ENCODE measurements at regions not wholly inside any gene's neighbourhood (a gene's known extent, or its start where the extent isn't known, plus 50 kb on each side); places are given as distances from the start of the nearest gene placed in this dataset.

GRCh38 chr5:159504106-159504856, 174.0 kb upstream of the IL12B start:
- no peak overlapping the region for H3K27ac ChIP-seq (ENCODE audit: insufficient read depth, low read depth, low read length)
- CTCF ChIA-PET = interaction anchor here (1.3 kb wide), 1 partner anchor 347 kb away, joined by 3 read pairs; no protein-coding TSS in a partner anchor

More at GRCh38 chr5:159504106-159504856, 174.0 kb upstream of the IL12B start:
- Histone ChIP-seq H3K4me2 (ENCODE audit: insufficient read depth, low read length) (no peak overlapping the region), H3K9me1 (replicated peaks; ENCODE audit: control insufficient read depth, extremely low read depth, insufficient read depth, low read length) (no peaks in the 10 kb centered on the region), H3K27me3 (ENCODE audit: control insufficient read depth in 2 of 2, insufficient read depth in 2 of 2, low read length in 2 of 2) (no peaks in the 10 kb centered on the region), H3K9me3 (replicated peaks; ENCODE audit: control insufficient read depth, insufficient read depth, low read length) (no peaks in the 10 kb centered on the region), H4K20me1 (replicated peaks; ENCODE audit: control insufficient read depth, extremely low read depth, insufficient read depth, low read length) (no peaks in the 10 kb centered on the region), H2AFZ (ENCODE audit: low read depth, low read length) (no peak overlapping the region), H3K79me2 (ENCODE audit: control insufficient read depth, insufficient read depth, low read length) (no peaks in the 10 kb centered on the region), H3K4me3 (replicated peaks in 1 of 3; ENCODE audit: insufficient read depth in 1 of 3, low read depth in 1 of 3, low read length in 3 of 3) (no peak overlapping the region), H3K4me1 (ENCODE audit: control insufficient read depth, extremely low read depth, insufficient read depth, low read length) (no peaks in the 10 kb centered on the region), H3K36me3 (ENCODE audit: control insufficient read depth in 2 of 2, extremely low read depth in 1 of 2, insufficient read depth in 2 of 2, low read length in 2 of 2) (no peaks in the 10 kb centered on the region), H3K9ac (replicated peaks; ENCODE audit: extremely low read depth, insufficient read depth, low read length) (no peak overlapping the region)
- dilution Hi-C loops (cut with MboI; ENCODE audit: extremely low pct_ligation_motif_present, low sequenced_read_pairs) (no loop called here), intact Hi-C loops (cut with micrococcal nuclease) (no loop called here)
- TF ChIP-seq GATA2 (IDR thresholded peaks at IDR 0.05; ENCODE audit: insufficient read depth, insufficient read length, low read depth, low read length) (no peak), EZH2 (IDR thresholded peaks at IDR 0.05; ENCODE audit: borderline replicate concordance, low read depth, low read length, severe bottlenecking) (no peak), MAX (IDR thresholded peaks at IDR 0.05; ENCODE audit: insufficient read depth, insufficient read length) (no peak), POLR2A (IDR thresholded peaks at IDR 0.05; ENCODE audit: low read depth, low read length) (no peak), JUN (IDR thresholded peaks at IDR 0.05; ENCODE audit: borderline replicate concordance, insufficient read depth, insufficient read length, low read depth) (no peak), FOS (IDR thresholded peaks at IDR 0.05; ENCODE audit: borderline replicate concordance, insufficient read depth, low read length) (no peak), POLR2AphosphoS5 (IDR thresholded peaks at IDR 0.05; ENCODE audit: insufficient read depth, low read depth, low read length) (no peak), MYC (IDR thresholded peaks at IDR 0.05; ENCODE audit: low read depth, low read length) (no peak), CTCF (IDR thresholded peaks at IDR 0.05; ENCODE audit: extremely low read depth in 1 of 2, insufficient read depth in 1 of 2, low read depth in 1 of 2, low read length in 2 of 2) (no peak)
- FAIRE-seq (no peak), DNase-seq (ENCODE audit: low read depth, low spot score) (no peak)
- BruUV-seq (replicated peaks) = no TSS peak
- POLR2A ChIA-PET = interaction anchor here (0.6 kb wide), 1 partner anchor 36 kb away, joined by 5 read pairs; no protein-coding TSS in a partner anchor
